ENCODE measurements at regions not wholly inside any gene's neighbourhood (a gene's known extent, or its start where the extent isn't known, plus 50 kb on each side); places are given as distances from the start of the nearest gene placed in this dataset.

GRCh38 chr11:25771605-25772004, 560.3 kb upstream of the ANO3 start:
- intact Hi-C loops (cut with DNase I), result no loop called here
- no peaks in the 10 kb centered on the region for H3K36me3 ChIP-seq
- WGBS (ENCODE audit: insufficient coverage, low coverage, low lambda C conversion rate, missing lambda C conversion rate), result 31% methylated on average over 4 of the region's 4 CpGs

GRCh38 chr11:25775603-25776002, 556.3 kb upstream of the ANO3 start:
- no peaks in the 10 kb centered on the region for H3K9me3 ChIP-seq
- H3K27ac ChIP-seq, result no peak overlapping the region
- H3K27me3 ChIP-seq, result no peaks in the 10 kb centered on the region
- H3K4me1 ChIP-seq, result no peaks in the 10 kb centered on the region
- intact Hi-C loops (cut with DNase I), result no loop called here
- WGBS (ENCODE audit: insufficient coverage, low coverage, low lambda C conversion rate, missing lambda C conversion rate), result 47% methylated on average over 1 of the region's 1 CpG
- TF ChIP-seq POLR2A (IDR thresholded peaks at IDR 0.05), result no peak
- TF ChIP-seq CTCF (IDR thresholded peaks at IDR 0.05), result no peak
- DNase-seq (no peak), ATAC-seq (no peak)
- H3K4me3 ChIP-seq, result no peak overlapping the region
- no peaks in the 10 kb centered on the region for H3K36me3 ChIP-seq

More at GRCh38 chr11:25771605-25772004, 560.3 kb upstream of the ANO3 start:
- TF ChIP-seq CTCF (IDR thresholded peaks at IDR 0.05), result no peak
- TF ChIP-seq POLR2A (IDR thresholded peaks at IDR 0.05), result no peak
- H3K4me1 ChIP-seq, result no peaks in the 10 kb centered on the region
- no peak overlapping the region for H3K27ac ChIP-seq
- H3K27me3 ChIP-seq, result no peaks in the 10 kb centered on the region
- no peak overlapping the region for H3K4me3 ChIP-seq
- H3K9me3 ChIP-seq, result no peaks in the 10 kb centered on the region
- DNase-seq (no peak), ATAC-seq (no peak)

- intact Hi-C loops (cut with DNase I), result no loop called here
- DNase-seq, result no peak
- no peak overlapping the region for H3K27ac ChIP-seq
- no peak overlapping the region for H3K4me3 ChIP-seq
- no peaks in the 10 kb centered on the region for H3K27me3 ChIP-seq
- no peaks in the 10 kb centered on the region for H3K4me1 ChIP-seq
- WGBS (ENCODE audit: insufficient coverage, low coverage, low lambda C conversion rate, missing lambda C conversion rate), result 59% methylated on average over 1 of the region's 1 CpG
- no peaks in the 10 kb centered on the region for H3K36me3 ChIP-seq
- no peak for ATAC-seq
- no peaks in the 10 kb centered on the region for H3K9me3 ChIP-seq
- no peak for TF ChIP-seq POLR2A (IDR thresholded peaks at IDR 0.05)
- no peak for TF ChIP-seq CTCF (IDR thresholded peaks at IDR 0.05)
These were observed 555.7 kb upstream of the ANO3 start for GRCh38 chr11:25776238-25776637.

GRCh38 chr11:25777343-25777742, 554.6 kb upstream of the ANO3 start:
- no peaks in the 10 kb centered on the region for H3K36me3 ChIP-seq
- intact Hi-C loops (cut with DNase I), result no loop called here
- TF ChIP-seq POLR2A (IDR thresholded peaks at IDR 0.05) (no peak), CTCF (IDR thresholded peaks at IDR 0.05) (no peak)
- H3K4me1 ChIP-seq, result no peaks in the 10 kb centered on the region
- H3K27ac ChIP-seq, result no peak overlapping the region
- ATAC-seq (no peak), DNase-seq (no peak)
- H3K9me3 ChIP-seq, result no peaks in the 10 kb centered on the region
- no peaks in the 10 kb centered on the region for H3K27me3 ChIP-seq
- WGBS (ENCODE audit: insufficient coverage, low coverage, low lambda C conversion rate, missing lambda C conversion rate), result 63% methylated on average over 2 of the region's 2 CpGs
- no peak overlapping the region for H3K4me3 ChIP-seq

- intact Hi-C loops (cut with DNase I), result no loop called here
- TF ChIP-seq CTCF (IDR thresholded peaks at IDR 0.05), result no peak
- TF ChIP-seq POLR2A (IDR thresholded peaks at IDR 0.05), result no peak
- WGBS (ENCODE audit: insufficient coverage, low coverage, low lambda C conversion rate, missing lambda C conversion rate), result 74% methylated on average over 1 of the region's 1 CpG
These were observed 552.9 kb upstream of the ANO3 start for GRCh38 chr11:25779033-25779432.

More at GRCh38 chr11:25779033-25779432, 552.9 kb upstream of the ANO3 start:
- DNase-seq (no peak), ATAC-seq (no peak)
- H3K27me3 ChIP-seq, result no peaks in the 10 kb centered on the region
- no peaks in the 10 kb centered on the region for H3K4me1 ChIP-seq
- no peak overlapping the region for H3K4me3 ChIP-seq
- no peak overlapping the region for H3K27ac ChIP-seq
- no peaks in the 10 kb centered on the region for H3K36me3 ChIP-seq
- no peaks in the 10 kb centered on the region for H3K9me3 ChIP-seq
